A673 (cell line): ENCODE measurements at regions not wholly inside any gene's neighbourhood (a gene's known extent, or its start where the extent isn't known, plus 50 kb on each side); places are given as distances from the start of the nearest gene placed in this dataset.

Experiments
- BruUV-seq: library from RNA; stranded (reverse); fragments of 400-500 nt; replicated peaks from 2 replicates; lab custom pipeline; 2021; lab: Mats Ljungman, UMichigan
- CTCF ChIA-PET: fragments of 300-600 bp; sonication (Branson Sonifier 250); formaldehyde crosslinking; loops from one replicate; lab custom pipeline; 2022; ENCODE audit warnings: antibody characterized with exemption; lab: Charles Lee
- POLR2A ChIA-PET: fragments of 300-600 bp; sonication (Branson Sonifier 250); formaldehyde crosslinking; loops from one replicate; lab custom pipeline; 2022; ENCODE audit warnings: antibody characterized with exemption; ENCODE audit not compliant: low non-redundant PET; lab: Charles Lee
- DNase-seq: peaks from one replicate; pipeline ENCODE4 v3.0.0-alpha.2; 2015; ENCODE audit warnings: low spot score
- H3K27ac ChIP-seq: fragments of 200-600 bp; sonication (generic); 2 replicates; pipeline ENCODE4 v1.5.1; 2016; ENCODE audit warnings: mixed run types, low read depth, mild to moderate bottlenecking, mixed read lengths, antibody characterized with exemption, low read length; ENCODE audit not compliant: poor library complexity, severe bottlenecking
- H3K27me3 ChIP-seq: fragments of 200-600 bp; sonication (generic); replicated peaks from 2 replicates; pipeline ENCODE4 v1.6.1; 2017; ENCODE audit warnings: mixed run types, low read depth, mild to moderate bottlenecking, mixed read lengths, antibody characterized with exemption, low read length; ENCODE audit not compliant: insufficient read depth, poor library complexity
- H3K36me3 ChIP-seq: fragments of 200-600 bp; sonication (generic); 2 replicates; pipeline ENCODE4 v1.6.1; 2016; ENCODE audit warnings: mixed run types, mild to moderate bottlenecking, mixed read lengths, antibody characterized with exemption, low read length; ENCODE audit not compliant: insufficient read depth, poor library complexity, severe bottlenecking
- H3K4me1 ChIP-seq: fragments of 200-600 bp; sonication (generic); 2 replicates; pipeline ENCODE4 v1.6.1; 2017; ENCODE audit warnings: mixed run types, mild to moderate bottlenecking, mixed read lengths, antibody characterized with exemption, low read length; ENCODE audit not compliant: insufficient read depth, poor library complexity, severe bottlenecking
- H3K4me3 ChIP-seq: fragments of 200-600 bp; sonication (generic); 2 replicates; pipeline ENCODE4 v1.5.1; 2016; ENCODE audit warnings: low read depth, mixed run types, mild to moderate bottlenecking, mixed read lengths, low read length; ENCODE audit not compliant: poor library complexity, severe bottlenecking
- H3K9me3 ChIP-seq: fragments of 200-600 bp; sonication (generic); 2 replicates; pipeline ENCODE4 v1.6.1; 2016; ENCODE audit warnings: mixed run types, low read depth, mild to moderate bottlenecking, mixed read lengths, antibody characterized with exemption, low read length; ENCODE audit not compliant: poor library complexity, severe bottlenecking
- EZH2 ChIP-seq: fragments of 200-600 bp; sonication (generic); IDR thresholded peaks from 2 replicates; pipeline ENCODE4 v1.6.1; 2017; ENCODE audit warnings: borderline replicate concordance, low read depth, mild to moderate bottlenecking, mixed read lengths, antibody characterized with exemption, low read length; ENCODE audit not compliant: poor library complexity, severe bottlenecking
- intact Hi-C: fragments of 100-400 bp; cut with micrococcal nuclease; formaldehyde crosslinking; loops from one replicate; pipeline ENCODE4 v1.10.0; 2022; ENCODE audit not compliant: unreplicated experiment
- TF ChIP-seq, protein P1 (sequence below): fragments of 300-800, 200-600 bp; sonication (generic); conservative IDR thresholded peaks from 2 replicates; pipeline ENCODE4 v1.5.1; 2017; ENCODE audit warnings: low read depth, mild to moderate bottlenecking, antibody characterized with exemption, low read length, moderate library complexity, mixed read lengths

DNA sequence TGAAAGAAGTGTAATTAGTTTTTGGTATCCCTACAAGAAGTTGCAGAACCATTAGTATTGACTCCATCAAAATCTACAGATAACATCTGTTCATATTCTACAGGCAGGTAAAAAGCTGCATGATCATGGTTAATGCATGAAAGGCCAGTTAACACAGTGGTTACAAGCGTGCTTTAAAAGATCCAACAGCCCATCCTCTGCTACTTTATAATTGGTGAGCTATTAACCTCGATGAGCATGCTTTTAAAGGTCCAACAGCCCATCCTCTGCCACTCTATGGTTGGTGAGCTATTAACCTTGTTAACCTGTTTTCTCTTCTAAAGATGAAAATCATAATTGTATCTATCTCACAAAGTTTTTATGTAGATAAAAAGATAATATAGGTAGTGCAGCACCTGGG lies 289.3 kb downstream of the DUSP6 start:
- BruUV-seq = no TSS peak
- Histone ChIP-seq H3K4me1 (peaks cover 43% of the 10 kb centered on the region), H3K36me3 (no peaks in the 10 kb centered on the region), H3K27ac (no peak overlapping the region), H3K4me3 (no peak overlapping the region), H3K9me3 (no peaks in the 10 kb centered on the region), H3K27me3 (no peaks in the 10 kb centered on the region)
- DNase-seq = no peak
- ChIA-PET POLR2A (no interaction called here), CTCF (no interaction called here)
- intact Hi-C loops = no loop called here
- TF ChIP-seq EZH2 = no peak
- TF ChIP-seq, protein P1, sequence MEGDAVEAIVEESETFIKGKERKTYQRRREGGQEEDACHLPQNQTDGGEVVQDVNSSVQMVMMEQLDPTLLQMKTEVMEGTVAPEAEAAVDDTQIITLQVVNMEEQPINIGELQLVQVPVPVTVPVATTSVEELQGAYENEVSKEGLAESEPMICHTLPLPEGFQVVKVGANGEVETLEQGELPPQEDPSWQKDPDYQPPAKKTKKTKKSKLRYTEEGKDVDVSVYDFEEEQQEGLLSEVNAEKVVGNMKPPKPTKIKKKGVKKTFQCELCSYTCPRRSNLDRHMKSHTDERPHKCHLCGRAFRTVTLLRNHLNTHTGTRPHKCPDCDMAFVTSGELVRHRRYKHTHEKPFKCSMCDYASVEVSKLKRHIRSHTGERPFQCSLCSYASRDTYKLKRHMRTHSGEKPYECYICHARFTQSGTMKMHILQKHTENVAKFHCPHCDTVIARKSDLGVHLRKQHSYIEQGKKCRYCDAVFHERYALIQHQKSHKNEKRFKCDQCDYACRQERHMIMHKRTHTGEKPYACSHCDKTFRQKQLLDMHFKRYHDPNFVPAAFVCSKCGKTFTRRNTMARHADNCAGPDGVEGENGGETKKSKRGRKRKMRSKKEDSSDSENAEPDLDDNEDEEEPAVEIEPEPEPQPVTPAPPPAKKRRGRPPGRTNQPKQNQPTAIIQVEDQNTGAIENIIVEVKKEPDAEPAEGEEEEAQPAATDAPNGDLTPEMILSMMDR = no peak

DNA sequence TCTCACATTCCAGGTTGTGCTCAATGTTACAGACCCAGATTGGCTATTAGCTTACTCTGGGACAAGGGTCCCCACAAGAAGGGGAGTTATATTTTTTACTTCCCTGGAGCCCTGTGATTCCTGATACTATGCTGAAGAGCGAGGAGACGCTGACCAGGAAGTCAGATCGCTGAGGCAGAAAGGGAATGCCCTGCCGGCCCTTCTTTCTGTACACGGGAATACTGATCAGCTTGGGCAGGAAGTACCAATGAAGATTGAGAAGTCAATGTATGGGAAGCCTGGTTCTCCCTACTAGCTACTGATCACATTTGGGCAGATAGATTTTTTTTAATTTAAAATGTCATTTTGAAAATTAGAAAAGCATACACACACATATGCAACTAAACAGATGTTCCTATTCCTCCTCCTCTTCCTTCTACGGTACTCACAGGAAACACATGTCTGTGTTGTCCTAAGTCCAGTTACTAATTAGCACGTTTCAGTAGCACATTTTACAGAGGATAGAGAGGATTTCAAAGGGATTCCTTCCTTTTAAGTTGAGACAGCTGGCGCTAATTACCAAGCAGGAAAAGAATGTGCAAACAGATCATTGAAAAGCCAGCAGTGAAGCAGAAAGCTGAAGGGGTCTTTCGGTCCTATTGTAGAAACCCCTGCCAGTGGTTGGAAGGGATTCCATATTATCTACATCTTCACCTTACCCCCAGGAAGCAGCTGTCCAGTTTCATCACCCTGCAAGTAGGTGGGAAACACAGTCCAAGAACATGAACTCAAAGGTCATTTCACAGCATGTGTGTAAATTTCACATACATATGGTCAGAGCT lies 292.4 kb downstream of the DUSP6 start:
- peak; percentile 80 for DNase-seq
- POLR2A ChIA-PET = no interaction called here
- H3K36me3 ChIP-seq = no peaks in the 10 kb centered on the region
- no peaks in the 10 kb centered on the region for H3K9me3 ChIP-seq
- no peak overlapping the region for H3K4me3 ChIP-seq
- H3K27me3 ChIP-seq = no peaks in the 10 kb centered on the region
- H3K27ac ChIP-seq = peak overlapping the region; percentile 74
- CTCF ChIA-PET = no interaction called here
- H3K4me1 ChIP-seq = peaks cover 67% of the 10 kb centered on the region
- intact Hi-C loops = no loop called here
- TF ChIP-seq EZH2 = no peak
- TF ChIP-seq, protein P1 = no peak
- BruUV-seq = no TSS peak

DNA sequence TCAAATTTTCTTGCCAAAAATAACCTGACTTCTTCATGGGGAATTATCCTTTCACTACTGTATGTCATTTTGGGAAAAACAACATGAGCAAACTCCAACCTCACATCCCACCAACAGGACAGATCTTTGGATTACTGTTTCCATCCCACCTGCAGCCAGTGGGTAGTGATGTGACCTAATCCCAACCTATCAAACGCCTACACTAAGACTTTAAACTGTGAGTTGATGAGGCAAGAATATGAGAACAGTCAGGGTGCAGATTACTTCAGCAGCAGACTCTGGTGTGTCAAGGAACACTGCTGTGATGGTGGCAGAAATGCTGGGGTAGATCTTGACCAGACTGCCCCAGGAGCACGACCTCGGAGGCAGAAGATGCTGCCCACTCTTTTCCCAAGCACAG lies 293.2 kb downstream of the DUSP6 start:
- H3K4me1 ChIP-seq = peaks cover 67% of the 10 kb centered on the region
- BruUV-seq = no TSS peak
- no peaks in the 10 kb centered on the region for H3K9me3 ChIP-seq
- DNase-seq = no peak
- H3K4me3 ChIP-seq = no peak overlapping the region
- intact Hi-C loops = no loop called here
- POLR2A ChIA-PET = no interaction called here
- no peaks in the 10 kb centered on the region for H3K27me3 ChIP-seq
- peak overlapping the region; percentile 74 for H3K27ac ChIP-seq
- no peaks in the 10 kb centered on the region for H3K36me3 ChIP-seq
- no peak for TF ChIP-seq EZH2
- TF ChIP-seq, protein P1 = no peak
- CTCF ChIA-PET = no interaction called here
